ENCODE measurements at regions not wholly inside any gene's neighbourhood (a gene's known extent, or its start where the extent isn't known, plus 50 kb on each side); places are given as distances from the start of the nearest gene placed in this dataset.

DNA sequence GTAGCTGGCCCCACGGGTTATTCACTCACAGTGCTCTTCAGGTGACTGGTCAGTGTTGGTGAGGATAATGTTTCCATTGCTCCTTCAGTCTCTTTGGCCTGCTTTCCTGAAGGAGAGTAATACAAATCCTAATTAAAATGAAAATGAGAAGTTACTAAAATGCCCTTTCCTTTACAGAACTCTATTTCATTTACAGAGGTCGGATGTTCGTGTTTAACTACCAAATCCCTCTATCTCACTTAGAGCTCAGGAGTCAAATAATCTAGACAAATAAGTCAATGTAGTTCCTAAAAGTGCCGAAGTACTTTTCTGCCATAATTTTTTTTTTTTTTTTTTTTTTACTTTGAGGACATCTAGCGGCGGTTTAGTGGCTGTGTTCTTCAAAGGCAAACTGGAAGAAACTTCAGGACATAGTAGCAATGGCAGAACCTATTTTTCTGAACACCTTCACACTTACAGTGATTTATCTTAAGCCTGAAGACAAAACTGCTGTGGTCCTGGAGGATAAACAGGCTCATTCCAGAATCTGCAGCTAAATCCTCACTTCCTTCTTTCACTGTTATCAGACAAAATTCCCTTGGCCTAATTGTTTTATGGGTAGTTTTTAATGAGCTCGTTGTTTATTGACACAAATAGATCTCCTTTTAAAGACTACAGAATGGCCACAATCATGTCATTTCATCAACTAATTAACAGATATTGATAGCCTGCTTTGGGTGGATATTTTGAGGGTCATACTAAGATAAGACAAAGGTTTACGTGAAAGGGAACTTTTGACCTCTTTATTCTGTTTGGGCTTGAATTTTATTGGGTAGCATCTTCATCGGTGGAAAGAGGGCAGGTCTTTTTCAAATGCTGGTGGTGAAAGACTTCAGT is 207.6 kb upstream of the DMRTA1 start:
- TF ChIP-seq, protein P1, sequence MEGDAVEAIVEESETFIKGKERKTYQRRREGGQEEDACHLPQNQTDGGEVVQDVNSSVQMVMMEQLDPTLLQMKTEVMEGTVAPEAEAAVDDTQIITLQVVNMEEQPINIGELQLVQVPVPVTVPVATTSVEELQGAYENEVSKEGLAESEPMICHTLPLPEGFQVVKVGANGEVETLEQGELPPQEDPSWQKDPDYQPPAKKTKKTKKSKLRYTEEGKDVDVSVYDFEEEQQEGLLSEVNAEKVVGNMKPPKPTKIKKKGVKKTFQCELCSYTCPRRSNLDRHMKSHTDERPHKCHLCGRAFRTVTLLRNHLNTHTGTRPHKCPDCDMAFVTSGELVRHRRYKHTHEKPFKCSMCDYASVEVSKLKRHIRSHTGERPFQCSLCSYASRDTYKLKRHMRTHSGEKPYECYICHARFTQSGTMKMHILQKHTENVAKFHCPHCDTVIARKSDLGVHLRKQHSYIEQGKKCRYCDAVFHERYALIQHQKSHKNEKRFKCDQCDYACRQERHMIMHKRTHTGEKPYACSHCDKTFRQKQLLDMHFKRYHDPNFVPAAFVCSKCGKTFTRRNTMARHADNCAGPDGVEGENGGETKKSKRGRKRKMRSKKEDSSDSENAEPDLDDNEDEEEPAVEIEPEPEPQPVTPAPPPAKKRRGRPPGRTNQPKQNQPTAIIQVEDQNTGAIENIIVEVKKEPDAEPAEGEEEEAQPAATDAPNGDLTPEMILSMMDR (IDR thresholded peaks at IDR 0.05): peak; percentile 52
- Histone ChIP-seq H3K27me3 (ENCODE audit: insufficient read depth in 3 of 3, low read length in 2 of 3) (no peaks in the 10 kb centered on the region), H3K27ac (no peak overlapping the region), H3K4me3 (no peak overlapping the region), H3K9me3 (no peaks in the 10 kb centered on the region), H3K4me1 (no peaks in the 10 kb centered on the region), H3K36me3 (ENCODE audit: insufficient read depth in 1 of 2, low read depth in 1 of 2) (no peaks in the 10 kb centered on the region)
- ATAC-seq (peak in 1 of 4 donors; percentile 63), DNase-seq (no peak)
- intact Hi-C loops (cut with DNase I): loop anchor here in 1 of 2 donors (10.0 kb wide), 2 partner anchors 114 to 204 kb away; no protein-coding TSS in a partner anchor
- WGBS, 3 donors: 16 to 17% (median 17%) methylated on average over 9 of the region's 9 CpGs

DNA sequence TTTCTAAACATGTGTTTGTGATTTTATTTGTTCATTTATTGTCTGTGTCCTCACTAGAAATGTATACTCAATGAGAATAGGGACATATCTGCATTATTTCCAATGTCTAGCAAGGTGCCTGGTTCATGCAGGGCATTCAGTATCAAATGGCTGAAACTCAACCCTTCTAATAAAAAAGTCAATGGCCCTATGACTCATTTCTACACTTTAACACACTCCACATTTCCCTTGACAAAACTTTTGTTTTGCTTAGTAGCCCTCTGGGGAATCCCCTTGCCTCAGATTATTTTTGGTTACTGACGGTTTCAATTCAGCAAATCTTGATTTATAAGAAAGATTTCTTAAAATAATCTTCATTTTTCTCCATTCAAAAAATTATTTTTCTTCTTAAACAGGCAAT is 206.0 kb upstream of the DMRTA1 start:
- Histone ChIP-seq H3K36me3 (ENCODE audit: insufficient read depth in 1 of 2, low read depth in 1 of 2) (no peaks in the 10 kb centered on the region), H3K27me3 (ENCODE audit: insufficient read depth in 3 of 3, low read length in 2 of 3) (no peaks in the 10 kb centered on the region), H3K9me3 (no peaks in the 10 kb centered on the region), H3K4me3 (no peak overlapping the region), H3K4me1 (no peaks in the 10 kb centered on the region), H3K27ac (no peak overlapping the region)
- 34 to 56% (median 47%) methylated on average over 1 of the region's 1 CpG for WGBS, 3 donors
- TF ChIP-seq, protein P1 (IDR thresholded peaks at IDR 0.05): no peak
- no peak for DNase-seq
- no peak for ATAC-seq
- intact Hi-C loops (cut with DNase I): loop anchor here (5.0 kb wide), 1 partner anchor 212 kb away; no protein-coding TSS in a partner anchor

DNA sequence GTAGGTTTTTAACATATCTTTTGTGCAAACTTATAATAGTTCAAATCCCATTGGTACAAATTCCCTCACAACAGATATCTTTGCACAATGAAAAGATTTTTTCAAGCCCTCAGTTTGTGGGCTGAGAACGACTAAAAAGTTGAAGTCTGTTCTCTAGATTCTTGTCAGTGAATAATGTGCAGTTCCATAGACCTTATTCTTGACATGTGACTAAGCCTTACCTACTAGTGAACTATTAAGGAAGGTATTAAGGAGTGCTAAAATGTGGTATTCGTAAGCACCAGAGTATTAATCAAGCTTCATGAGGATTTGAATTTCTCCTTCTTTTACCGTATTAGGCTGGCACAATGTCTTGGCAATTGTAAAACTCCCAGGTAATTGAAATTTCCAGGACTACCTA is 205.6 kb upstream of the DMRTA1 start:
- Histone ChIP-seq H3K4me3 (no peak overlapping the region), H3K27me3 (ENCODE audit: insufficient read depth in 3 of 3, low read length in 2 of 3) (no peaks in the 10 kb centered on the region), H3K9me3 (no peaks in the 10 kb centered on the region), H3K27ac (no peak overlapping the region), H3K4me1 (no peaks in the 10 kb centered on the region), H3K36me3 (ENCODE audit: insufficient read depth in 1 of 2, low read depth in 1 of 2) (no peaks in the 10 kb centered on the region)
- DNase-seq: no peak
- WGBS, 3 donors: 49 to 55% (median 52%) methylated on average over 3 of the region's 3 CpGs
- TF ChIP-seq, protein P1 (IDR thresholded peaks at IDR 0.05): no peak
- intact Hi-C loops (cut with DNase I): loop anchor here (5.0 kb wide), 1 partner anchor 211 kb away; no protein-coding TSS in a partner anchor
- ATAC-seq: no peak

DNA sequence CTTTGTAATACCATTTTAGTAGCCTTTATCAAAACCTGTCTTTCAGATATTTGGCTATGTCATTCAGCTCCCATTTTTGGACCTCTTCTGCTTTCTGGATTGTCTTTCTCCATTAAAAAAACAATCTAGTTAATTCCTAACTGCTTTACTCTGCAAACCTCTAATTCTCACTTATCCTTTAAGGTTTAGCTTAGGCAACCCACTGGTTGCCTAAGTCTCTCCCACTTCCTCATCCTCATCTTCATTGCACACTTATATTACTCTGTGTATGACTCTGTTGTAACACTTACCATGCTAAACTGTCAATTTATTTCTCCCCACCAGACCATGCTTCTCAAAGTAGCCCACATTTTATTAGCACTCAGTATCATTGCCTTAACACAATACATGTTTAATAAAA is 205.0 kb upstream of the DMRTA1 start:
- ATAC-seq (no peak), DNase-seq (no peak)
- H3K27ac ChIP-seq: no peak overlapping the region
- intact Hi-C loops (cut with DNase I): loop anchor here (2.0 to 5.0 kb wide), 2 partner anchors 211 to 429 kb away; no protein-coding TSS in a partner anchor
- H3K9me3 ChIP-seq: no peaks in the 10 kb centered on the region
- TF ChIP-seq, protein P1 (IDR thresholded peaks at IDR 0.05): no peak
- H3K4me1 ChIP-seq: no peaks in the 10 kb centered on the region
- no peaks in the 10 kb centered on the region for H3K27me3 ChIP-seq (ENCODE audit: insufficient read depth in 3 of 3, low read length in 2 of 3)
- H3K36me3 ChIP-seq (ENCODE audit: insufficient read depth in 1 of 2, low read depth in 1 of 2): no peaks in the 10 kb centered on the region
- H3K4me3 ChIP-seq: no peak overlapping the region

Measured in psoas muscle (tissue), 7 donors.